Endothelial cell of umbilical vein (primary cell): ENCODE measurements at regions not wholly inside any gene's neighbourhood (a gene's known extent, or its start where the extent isn't known, plus 50 kb on each side); places are given as distances from the start of the nearest gene placed in this dataset.

Experiments
- BruUV-seq: library from RNA; stranded (reverse); fragments of 400-500 nt; replicated peaks from 2 replicates; lab custom pipeline; 2021; lab: Mats Ljungman, UMichigan
- CTCF ChIA-PET: fragments of 300-600, 350-600 bp; sonication (Branson Sonifier 250); formaldehyde crosslinking; loops from one replicate; lab custom pipeline; 2021; ENCODE audit warnings: antibody characterized with exemption, inconsistent platforms; lab: Charles Lee
- POLR2A ChIA-PET: fragments of 300-600, 350-600 bp; sonication (Branson Sonifier 250); formaldehyde crosslinking; loops from one replicate; lab custom pipeline; 2021; ENCODE audit warnings: antibody characterized with exemption, inconsistent platforms; lab: Charles Lee
- DNase-seq: peaks from one replicate; pipeline ENCODE4 v3.0.0-alpha.2; 2011; ENCODE audit warnings: low read depth, low spot score
- FAIRE-seq: peaks from 2 replicates; lab custom pipeline; 2011; peaks lifted over from hg19 to GRCh38; lab: Jason Lieb, UNC
- H2AFZ ChIP-seq: 2 replicates; pipeline ENCODE4 v1.6.0; 2012; ENCODE audit warnings: low read depth, low read length, control low read depth, inconsistent platforms
- H3K27ac ChIP-seq: 2 replicates; pipeline ENCODE4 v1.5.1; 2011; ENCODE audit warnings: low read depth, mild to moderate bottlenecking, control low read depth, low read length, moderate library complexity; ENCODE audit not compliant: insufficient read depth
- H3K27me3 ChIP-seq, 2 experiments: 2 replicates each; pipeline versions ENCODE4 v1.6.0 to v1.6.1; 2011; ENCODE audit warnings: low read length in 2 of 2, mixed read lengths in 1 of 2; ENCODE audit not compliant: control insufficient read depth in 2 of 2, insufficient read depth in 2 of 2
- H3K36me3 ChIP-seq, 2 experiments: 2 replicates in 1 of 2; 3 replicates in 1 of 2; pipeline ENCODE4 v1.5.1; 2011; ENCODE audit warnings: low read length in 2 of 2, mild to moderate bottlenecking in 1 of 2, moderate library complexity in 1 of 2; ENCODE audit not compliant: control insufficient read depth in 2 of 2, insufficient read depth in 2 of 2; ENCODE audit errors: extremely low read depth in 1 of 2
- H3K4me1 ChIP-seq: 3 replicates; pipeline ENCODE4 v1.5.1; 2011; ENCODE audit warnings: mild to moderate bottlenecking, low read length; ENCODE audit not compliant: control insufficient read depth, insufficient read depth; ENCODE audit errors: extremely low read depth
- H3K4me2 ChIP-seq: 2 replicates; pipeline ENCODE4 v1.6.1; 2011; ENCODE audit warnings: low read length, control low read depth, mixed read lengths; ENCODE audit not compliant: insufficient read depth
- H3K4me3 ChIP-seq, 3 experiments: fragments of 200-600 bp in 1 of 3; sonication (generic), shearing (Covaris generic) in 1 of 3; replicated peaks in 1 of 3; 2 replicates each; pipeline ENCODE4 v1.5.1; 2011 to 2016; ENCODE audit warnings: control low read depth in 3 of 3, low read length in 3 of 3, mild to moderate bottlenecking in 2 of 3, inconsistent platforms in 1 of 3, low read depth in 1 of 3, moderate library complexity in 1 of 3; ENCODE audit not compliant: insufficient read depth in 1 of 3
- H3K79me2 ChIP-seq: 2 replicates; pipeline ENCODE4 v1.6.0; 2012; ENCODE audit warnings: low read length, inconsistent platforms; ENCODE audit not compliant: control insufficient read depth, insufficient read depth
- H3K9ac ChIP-seq: replicated peaks from 2 replicates; pipeline ENCODE3; 2011; ENCODE audit warnings: low read length, control low read depth; ENCODE audit not compliant: insufficient read depth; ENCODE audit errors: extremely low read depth
- H3K9me1 ChIP-seq: replicated peaks from 3 replicates; pipeline ENCODE4 v1.6.0; 2011; ENCODE audit warnings: mild to moderate bottlenecking, low read length; ENCODE audit not compliant: control insufficient read depth, insufficient read depth; ENCODE audit errors: extremely low read depth
- H3K9me3 ChIP-seq: replicated peaks from 2 replicates; pipeline ENCODE4 v1.5.1; 2012; ENCODE audit warnings: low read length, inconsistent platforms; ENCODE audit not compliant: control insufficient read depth, insufficient read depth
- H4K20me1 ChIP-seq: replicated peaks from 2 replicates; pipeline ENCODE3; 2011; ENCODE audit warnings: mild to moderate bottlenecking, low read length; ENCODE audit not compliant: control insufficient read depth, insufficient read depth; ENCODE audit errors: extremely low read depth
- CTCF ChIP-seq, 2 donors: IDR thresholded peaks; 1 replicate in 1 of 2; 2 replicates in 1 of 2; pipeline ENCODE4 v1.5.1; 2011; ENCODE audit warnings: low read length in 2 of 2, mild to moderate bottlenecking in 2 of 2, moderate library complexity in 2 of 2, control low read depth in 1 of 2, inconsistent platforms in 1 of 2, low read depth in 1 of 2; ENCODE audit not compliant: insufficient read depth in 1 of 2; ENCODE audit errors: extremely low read depth in 1 of 2
- EZH2 ChIP-seq: IDR thresholded peaks from 2 replicates; pipeline ENCODE4 v1.6.1; 2012; ENCODE audit warnings: borderline replicate concordance, low read depth, mild to moderate bottlenecking, moderate library complexity, low read length, inconsistent platforms; ENCODE audit not compliant: severe bottlenecking
- FOS ChIP-seq: IDR thresholded peaks from 2 replicates; pipeline ENCODE4 v1.6.1; 2011; ENCODE audit warnings: mild to moderate bottlenecking, low read length, moderate library complexity, borderline replicate concordance; ENCODE audit not compliant: insufficient read depth
- GATA2 ChIP-seq: IDR thresholded peaks from 2 replicates; pipeline ENCODE4 v1.7.0; 2011; ENCODE audit warnings: low read depth, mild to moderate bottlenecking, moderate library complexity, mixed read lengths, low read length; ENCODE audit not compliant: insufficient read length, insufficient read depth
- JUN ChIP-seq: IDR thresholded peaks from 2 replicates; pipeline ENCODE4 v1.6.1; 2011; ENCODE audit warnings: borderline replicate concordance, low read depth; ENCODE audit not compliant: insufficient read length, insufficient read depth
- MYC ChIP-seq: IDR thresholded peaks from one replicate; pipeline ENCODE4 v1.6.1; 2011; ENCODE audit warnings: mild to moderate bottlenecking, low read depth, low read length
- POLR2A ChIP-seq: IDR thresholded peaks from 2 replicates; pipeline ENCODE4 v1.6.1; 2012; ENCODE audit warnings: low read depth, mild to moderate bottlenecking, control low read depth, low read length
- POLR2AphosphoS5 ChIP-seq: IDR thresholded peaks from 2 replicates; pipeline ENCODE4 v1.6.1; 2012; ENCODE audit warnings: low read depth, mild to moderate bottlenecking, control low read depth, low read length, moderate library complexity; ENCODE audit not compliant: insufficient read depth
- dilution Hi-C: fragments of 300-500 bp; cut with MboI; formaldehyde crosslinking; loops from one replicate; pipeline ENCODE4 v1.15.0; 2019; ENCODE audit warnings: low sequenced_read_pairs; ENCODE audit not compliant: extremely low pct_ligation_motif_present
- intact Hi-C: fragments of 100-400 bp; cut with micrococcal nuclease; formaldehyde crosslinking; loops from one replicate; pipeline ENCODE4 v1.10.0; 2022
- TF ChIP-seq, protein P1 (sequence below): IDR thresholded peaks from 2 replicates; pipeline ENCODE4 v1.6.1; 2011; ENCODE audit not compliant: insufficient read depth, insufficient read length

DNA sequence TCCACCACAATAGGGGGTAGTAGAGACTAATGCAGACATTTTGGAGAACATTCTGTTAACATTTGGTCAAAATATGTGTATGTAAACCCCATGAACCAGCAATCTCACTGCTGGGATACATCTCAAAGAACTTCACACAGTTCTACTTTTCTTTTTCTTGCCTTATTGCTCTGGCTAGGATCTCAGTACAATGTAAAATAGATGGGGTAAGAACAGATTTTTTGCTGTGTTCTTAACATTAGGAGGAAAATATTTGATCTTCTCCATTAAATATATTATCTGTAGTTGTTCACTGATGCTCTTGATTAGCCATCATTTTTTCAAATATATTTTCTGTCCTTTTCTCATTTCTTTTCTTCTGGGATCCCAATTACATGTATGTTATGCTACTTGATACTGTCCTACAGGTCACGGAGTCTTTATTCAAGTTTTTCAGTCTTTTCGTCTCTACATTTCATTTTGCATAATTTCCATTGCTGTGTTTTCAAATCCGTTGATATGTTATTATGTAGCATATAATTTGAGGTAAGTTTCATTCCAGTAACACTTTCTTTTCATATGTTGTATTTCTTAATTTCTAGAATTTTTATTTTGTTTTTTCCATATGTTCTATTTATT is 352.2 kb downstream of the ZNF521 start:
- H3K9me1 ChIP-seq = no peaks in the 10 kb centered on the region
- H3K4me1 ChIP-seq = no peaks in the 10 kb centered on the region
- H3K9me3 ChIP-seq = no peaks in the 10 kb centered on the region
- TF ChIP-seq CTCF (IDR thresholded peaks at IDR 0.05; ENCODE audit: extremely low read depth in 1 of 2, insufficient read depth in 1 of 2, low read depth in 1 of 2, low read length in 2 of 2) (no peak), JUN (no peak), MYC (no peak), POLR2A (no peak), EZH2 (no peak), FOS (no peak), GATA2 (no peak), POLR2AphosphoS5 (no peak)
- TF ChIP-seq, protein P1, sequence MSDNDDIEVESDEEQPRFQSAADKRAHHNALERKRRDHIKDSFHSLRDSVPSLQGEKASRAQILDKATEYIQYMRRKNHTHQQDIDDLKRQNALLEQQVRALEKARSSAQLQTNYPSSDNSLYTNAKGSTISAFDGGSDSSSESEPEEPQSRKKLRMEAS = no peak
- intact Hi-C loops (no loop called here), dilution Hi-C loops (no loop called here)
- no peak overlapping the region for H3K4me3 ChIP-seq
- no peak overlapping the region for H3K27ac ChIP-seq
- H2AFZ ChIP-seq = no peak overlapping the region
- FAIRE-seq (no peak), DNase-seq (no peak)
- H4K20me1 ChIP-seq = no peaks in the 10 kb centered on the region
- no peak overlapping the region for H3K9ac ChIP-seq
- ChIA-PET CTCF (no interaction called here), POLR2A (no interaction called here)
- H3K4me2 ChIP-seq = no peak overlapping the region
- H3K79me2 ChIP-seq = no peaks in the 10 kb centered on the region
- no peaks in the 10 kb centered on the region for H3K27me3 ChIP-seq
- H3K36me3 ChIP-seq = no peaks in the 10 kb centered on the region
- no TSS peak for BruUV-seq
